SU-DHL-6 (cell line): ENCODE measurements at regions not wholly inside any gene's neighbourhood (a gene's known extent, or its start where the extent isn't known, plus 50 kb on each side); places are given as distances from the start of the nearest gene placed in this dataset.

Source experiments
- H2AFZ ChIP-seq: fragments of 200-600 bp; sonication (generic); 2 replicates; pipeline ENCODE4 v1.6.1; 2014; ENCODE audit warnings: low read depth, mild to moderate bottlenecking, moderate library complexity, mixed read lengths, antibody characterized with exemption, low read length; ENCODE audit not compliant: severe bottlenecking
- H3F3A ChIP-seq: fragments of 200-600 bp; shearing (Covaris generic); 2 replicates; pipeline ENCODE4 v1.6.0; 2016; ENCODE audit warnings: antibody characterized with exemption, mild to moderate bottlenecking; ENCODE audit not compliant: insufficient read depth
- H3K27ac ChIP-seq: fragments of 200-600 bp; sonication (generic); 2 replicates; pipeline ENCODE4 v1.5.1; 2016; ENCODE audit warnings: low read depth, mild to moderate bottlenecking, low read length, moderate library complexity, mixed read lengths
- H3K27me3 ChIP-seq: fragments of 200-600 bp; sonication (generic), shearing (Covaris generic); 2 replicates; pipeline ENCODE4 v1.6.0; 2014; ENCODE audit warnings: mild to moderate bottlenecking, low read length
- H3K36me3 ChIP-seq: fragments of 200-600 bp; sonication (generic); 2 replicates; pipeline ENCODE4 v1.6.1; 2014; ENCODE audit warnings: mild to moderate bottlenecking, low read length, mixed read lengths
- H3K4me2 ChIP-seq: fragments of 300-600, 200-600 bp; shearing (Covaris generic), sonication (generic); 2 replicates; pipeline ENCODE4 v1.6.0; 2014; ENCODE audit warnings: low read length, low read depth, mild to moderate bottlenecking; ENCODE audit not compliant: poor library complexity, severe bottlenecking
- H3K4me3 ChIP-seq: fragments of 200-600 bp; sonication (generic); 2 replicates; pipeline ENCODE4 v1.5.1; 2014; ENCODE audit warnings: antibody characterized with exemption, low read length, mild to moderate bottlenecking, mixed read lengths; ENCODE audit not compliant: insufficient read depth, poor library complexity, severe bottlenecking
- H3K79me2 ChIP-seq: fragments of 200-600 bp; sonication (generic); 2 replicates; pipeline ENCODE4 v1.6.1; 2014; ENCODE audit warnings: mild to moderate bottlenecking, low read length, moderate library complexity; ENCODE audit not compliant: insufficient read depth
- H3K9ac ChIP-seq: fragments of 200-600 bp; sonication (generic); 2 replicates; pipeline ENCODE4 v1.7.0; 2014; ENCODE audit warnings: mild to moderate bottlenecking, low read length
- H3K9me2 ChIP-seq: fragments of 200-600 bp; sonication (generic); replicated peaks from 2 replicates; pipeline ENCODE4 v1.6.1; 2014; ENCODE audit warnings: low read length; ENCODE audit not compliant: insufficient read depth
- H3K9me3 ChIP-seq: fragments of 200-600 bp; sonication (generic); 2 replicates; pipeline ENCODE4 v1.6.1; 2014; ENCODE audit warnings: low read length, mixed read lengths; ENCODE audit not compliant: insufficient read depth
- H4K20me1 ChIP-seq: fragments of 200-600 bp; sonication (generic); 2 replicates; pipeline ENCODE4 v1.6.1; 2014; ENCODE audit warnings: low read depth, mild to moderate bottlenecking, antibody characterized with exemption, low read length, moderate library complexity, mixed read lengths
- CTCF ChIP-seq: fragments of 200-600 bp; sonication (generic); IDR thresholded peaks from one replicate; pipeline ENCODE4 v1.5.1; 2017; ENCODE audit warnings: antibody characterized with exemption, mild to moderate bottlenecking, low read length, moderate library complexity; ENCODE audit not compliant: insufficient read depth, poor library complexity, severe bottlenecking
- EZH2phosphoT487 ChIP-seq: fragments of 200-600 bp; sonication (generic), shearing (Covaris generic); conservative IDR thresholded peaks from 2 replicates; pipeline ENCODE4 v1.6.1; 2018; ENCODE audit warnings: mild to moderate bottlenecking, antibody characterized with exemption, low read length, moderate library complexity, mixed read lengths

GRCh38 chr15:77782691-77783090 lies 150.0 kb upstream of the LINGO1 start:
- Histone ChIP-seq H3K9me3 (no peaks in the 10 kb centered on the region), H3K27ac (no peak overlapping the region), H3K4me3 (no peak overlapping the region), H3K36me3 (no peaks in the 10 kb centered on the region), H3K9ac (no peak overlapping the region), H2AFZ (no peak overlapping the region), H3K27me3 (no peaks in the 10 kb centered on the region), H3K9me2 (no peaks in the 10 kb centered on the region), H3F3A (no peaks in the 10 kb centered on the region), H4K20me1 (no peaks in the 10 kb centered on the region), H3K79me2 (no peaks in the 10 kb centered on the region), H3K4me2 (no peak overlapping the region)
- TF ChIP-seq EZH2phosphoT487: no peak

- no peak for TF ChIP-seq CTCF
- no peak for TF ChIP-seq EZH2phosphoT487
- Histone ChIP-seq H3K79me2 (no peaks in the 10 kb centered on the region), H3K36me3 (no peaks in the 10 kb centered on the region), H3K27ac (no peak overlapping the region), H3K4me2 (no peak overlapping the region), H4K20me1 (no peaks in the 10 kb centered on the region), H3K27me3 (no peaks in the 10 kb centered on the region), H3K9me2 (no peaks in the 10 kb centered on the region), H3K9ac (no peak overlapping the region), H2AFZ (no peak overlapping the region), H3K4me3 (no peak overlapping the region), H3F3A (no peaks in the 10 kb centered on the region), H3K9me3 (no peaks in the 10 kb centered on the region)
Measured at GRCh38 chr15:77781946-77782240, 149.2 kb upstream of the LINGO1 start.

- H3K9me3 ChIP-seq: no peaks in the 10 kb centered on the region
Measured at GRCh38 chr15:77781151-77781945, 148.6 kb upstream of the LINGO1 start.

More at GRCh38 chr15:77781151-77781945, 148.6 kb upstream of the LINGO1 start:
- H3K4me3 ChIP-seq: no peak overlapping the region
- no peak overlapping the region for H3K4me2 ChIP-seq
- no peaks in the 10 kb centered on the region for H3F3A ChIP-seq
- no peaks in the 10 kb centered on the region for H4K20me1 ChIP-seq
- H3K9ac ChIP-seq: no peak overlapping the region
- H3K79me2 ChIP-seq: no peaks in the 10 kb centered on the region
- H3K36me3 ChIP-seq: no peaks in the 10 kb centered on the region
- no peaks in the 10 kb centered on the region for H3K27me3 ChIP-seq
- H3K9me2 ChIP-seq: no peaks in the 10 kb centered on the region
- no peak overlapping the region for H3K27ac ChIP-seq
- H2AFZ ChIP-seq: no peak overlapping the region
- no peak for TF ChIP-seq CTCF
- no peak for TF ChIP-seq EZH2phosphoT487
